Spleen (tissue), 11 donors: ENCODE measurements at regions not wholly inside any gene's neighbourhood (a gene's known extent, or its start where the extent isn't known, plus 50 kb on each side); places are given as distances from the start of the nearest gene placed in this dataset.

ENCODE experiments used
- DNase-seq: peaks from one replicate; pipeline ENCODE4 v3.0.0-alpha.2; 2020
- H3K27ac ChIP-seq, 8 donors: fragments of 200-600 bp; sonication (generic) in 7 of 8; 1 replicate in 4 of 8; 2 replicates in 4 of 8; pipeline versions ENCODE4 v1.5.0 to v1.8.0; 2016 to 2021; ENCODE audit warnings: inconsistent platforms in 4 of 8, mild to moderate bottlenecking in 4 of 8, moderate library complexity in 1 of 8
- H3K27me3 ChIP-seq, 7 donors: fragments of 200-600 bp; sonication (generic) in 6 of 7; replicated peaks in 1 of 7; 1 replicate in 4 of 7; 2 replicates in 3 of 7; pipeline versions ENCODE4 v1.5.0 to v1.8.0; 2016 to 2021; ENCODE audit warnings: inconsistent platforms in 3 of 7, mild to moderate bottlenecking in 1 of 7
- H3K36me3 ChIP-seq, 6 donors: fragments of 200-600 bp; sonication (generic) in 5 of 6; 1 replicate in 4 of 6; 2 replicates in 2 of 6; pipeline versions ENCODE4 v1.5.0 to v1.8.0; 2016 to 2021; ENCODE audit warnings: inconsistent platforms in 2 of 6
- H3K4me1 ChIP-seq, 6 donors: fragments of 200-600 bp; sonication (generic) in 5 of 6; 1 replicate in 3 of 6; 2 replicates in 3 of 6; pipeline versions ENCODE4 v1.5.0 to v1.8.0; 2016 to 2021; ENCODE audit warnings: inconsistent platforms in 3 of 6
- H3K4me3 ChIP-seq, 8 donors: fragments of 200-600 bp; sonication (generic) in 7 of 8; 1 replicate in 4 of 8; 2 replicates in 4 of 8; pipeline versions ENCODE4 v1.5.0 to v1.8.0; 2016 to 2021; ENCODE audit warnings: inconsistent platforms in 4 of 8, mild to moderate bottlenecking in 4 of 8, moderate library complexity in 2 of 8
- H3K9me3 ChIP-seq, 8 donors: fragments of 200-600 bp; sonication (generic) in 7 of 8; 1 replicate in 4 of 8; 2 replicates in 4 of 8; pipeline versions ENCODE4 v1.5.0 to v1.8.0; 2016 to 2021; ENCODE audit warnings: inconsistent platforms in 4 of 8
- CTCF ChIP-seq, 11 experiments: fragments of 200-600 bp in 7 of 11; fragments of 450-650 bp in 4 of 11; sonication (generic) in 4 of 11; IDR thresholded peaks in 8 of 11; conservative IDR thresholded peaks in 3 of 11; 1 replicate in 7 of 11; 2 replicates in 4 of 11; pipeline versions ENCODE4 v1.4.0 to v1.8.0; 2016 to 2021; ENCODE audit warnings: antibody characterized with exemption in 11 of 11, inconsistent platforms in 4 of 11, mild to moderate bottlenecking in 1 of 11
- POLR2A ChIP-seq, 3 donors: fragments of 450-650 bp; IDR thresholded peaks; one replicate each; pipeline ENCODE4 v1.5.1; 2017; ENCODE audit warnings: antibody characterized with exemption in 3 of 3, mild to moderate bottlenecking in 1 of 3
- POLR2AphosphoS5 ChIP-seq, 3 donors: sonication (generic); formaldehyde crosslinking; IDR thresholded peaks; one replicate each; pipeline ENCODE4 v1.5.1; 2017; ENCODE audit warnings: antibody characterized with exemption in 3 of 3
- WGBS, 5 donors: extraction: QIAGEN DNeasy Blood & Tissue Kit in 3 of 5; methylation state at CpG; one replicate each; pipeline versions ENCODE4 v1.1.5 to v1.1.7; 2013 to 2018; 5-methylcytosine and 5-hydroxymethylcytosine counted together
- intact Hi-C: fragments of 100-400 bp; cut with DNase I; formaldehyde crosslinking; loops from one replicate; pipeline ENCODE4 v1.15.0; 2023; ENCODE audit warnings: low total_unique reads
- donor health status: healthy with polysubstance abuse.
- donor health status: DM: no; HTN: no; CAD: no; lungs with moderate emphysema.
- donor health status: DM: no; HTN: no; CAD: no.
- donor health status: Bipolar disorder and iron deficiency.
- donor health status: healthy.
- donor health status: DM: no; HTN: no; CAD: no.
- donor health status: DM: yes; HTN: yes; CAD: no.

DNA sequence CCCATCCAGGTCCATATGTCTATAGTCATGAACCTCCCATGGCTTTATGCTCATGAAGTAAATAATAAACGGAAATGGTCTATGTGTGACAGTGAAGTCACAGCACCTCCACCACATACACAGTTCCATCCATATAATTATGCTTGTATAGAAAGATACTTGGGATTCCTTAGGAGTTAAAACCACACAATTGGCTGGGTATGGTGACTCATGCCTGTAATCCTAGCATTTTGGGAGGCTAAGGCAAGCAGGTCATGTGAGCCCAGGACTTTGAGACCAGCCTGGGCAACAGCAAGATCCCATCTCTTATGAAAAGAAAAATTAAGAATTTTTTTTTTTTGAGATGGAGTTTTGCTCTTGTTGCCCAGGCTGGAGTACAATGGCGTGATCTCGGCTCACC, 55.6 kb upstream of the RBM47 start:
- 93 to 100% (median 97%) methylated on average over 3 of the region's 3 CpGs for WGBS, 5 donors
- no peaks in the 10 kb centered on the region for H3K36me3 ChIP-seq

DNA sequence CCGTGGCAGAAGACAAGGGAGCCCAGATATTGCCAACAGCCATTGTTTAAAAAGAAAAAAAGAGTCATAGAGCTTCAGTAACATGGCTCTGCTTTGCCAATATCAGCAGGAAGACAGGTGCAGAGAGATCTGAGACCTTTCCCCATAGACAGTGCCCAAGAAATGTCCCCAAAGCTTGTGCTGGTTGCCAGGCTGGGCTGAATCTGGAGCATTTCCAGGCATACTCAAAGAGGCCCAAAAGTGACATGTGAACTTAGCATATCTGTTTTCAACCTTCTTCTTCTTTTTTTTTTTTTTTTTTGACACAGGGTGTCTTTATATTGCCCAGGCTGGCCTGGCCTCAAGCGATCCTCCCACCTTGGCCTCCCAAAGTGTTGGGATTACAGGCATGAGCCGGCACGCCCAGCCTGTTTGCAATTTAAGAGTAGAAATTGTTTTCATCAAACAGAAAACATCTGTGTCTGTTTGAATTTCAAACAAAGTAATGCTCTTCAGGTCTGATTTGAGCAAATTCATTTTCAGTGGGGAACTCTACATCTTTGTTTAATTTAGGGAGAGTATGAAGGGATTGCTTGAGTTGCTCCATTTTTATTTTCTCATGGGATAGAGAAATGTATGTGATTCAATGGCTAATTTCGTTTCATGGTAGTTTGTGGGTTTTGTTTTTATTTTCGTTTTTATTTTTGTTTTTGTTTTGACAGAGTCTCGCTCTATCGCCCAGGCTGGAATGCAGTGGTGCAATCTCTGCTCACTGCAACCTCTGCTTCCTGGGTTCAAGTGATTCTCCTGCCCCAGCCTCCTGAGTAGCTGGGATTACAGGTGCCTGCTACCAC, 56.6 kb upstream of the RBM47 start:
- Histone ChIP-seq H3K27ac (no peak overlapping the region), H3K4me1 (peaks cover 0 to 4% (median 0%) of the 10 kb centered on the region in 6 donors), H3K4me3 (no peak overlapping the region), H3K27me3 (no peaks in the 10 kb centered on the region), H3K36me3 (no peaks in the 10 kb centered on the region), H3K9me3 (no peaks in the 10 kb centered on the region)
- intact Hi-C loops, result no loop called here
- no peak for DNase-seq
- WGBS, 5 donors, result 88 to 94% (median 91%) methylated on average over 8 of the region's 8 CpGs
- TF ChIP-seq POLR2AphosphoS5 (IDR thresholded peaks at IDR 0.05) (no peak), CTCF (IDR thresholded peaks at IDR 0.05 in 8 of 11, conservative IDR thresholded peaks at IDR 0.05 in 3 of 11) (no peak), POLR2A (IDR thresholded peaks at IDR 0.05) (no peak)

More for the DNA sequence above, 55.6 kb upstream of the RBM47 start:
- no peak for DNase-seq
- Histone ChIP-seq H3K9me3 (no peaks in the 10 kb centered on the region), H3K4me1 (peaks cover 0 to 4% (median 0%) of the 10 kb centered on the region in 6 donors), H3K4me3 (no peak overlapping the region), H3K27me3 (no peaks in the 10 kb centered on the region), H3K27ac (no peak overlapping the region)
- intact Hi-C loops, result no loop called here
- TF ChIP-seq CTCF (IDR thresholded peaks at IDR 0.05 in 8 of 11, conservative IDR thresholded peaks at IDR 0.05 in 3 of 11) (no peak), POLR2A (IDR thresholded peaks at IDR 0.05) (no peak), POLR2AphosphoS5 (IDR thresholded peaks at IDR 0.05) (no peak)

- Histone ChIP-seq H3K36me3 (no peaks in the 10 kb centered on the region), H3K9me3 (peaks cover 0 to 2% (median 0%) of the 10 kb centered on the region in 8 donors), H3K27ac (no peak overlapping the region), H3K4me3 (no peak overlapping the region), H3K27me3 (no peaks in the 10 kb centered on the region), H3K4me1 (peaks cover 0 to 4% (median 0%) of the 10 kb centered on the region in 6 donors)
- no peak for DNase-seq
- intact Hi-C loops, result no loop called here
- WGBS, 5 donors, result 73 to 89% (median 81%) methylated on average over 3 of the region's 3 CpGs
- TF ChIP-seq POLR2A (IDR thresholded peaks at IDR 0.05) (no peak), POLR2AphosphoS5 (IDR thresholded peaks at IDR 0.05) (no peak)
Measured at GRCh38 chr4:40687676-40688389, 58.2 kb upstream of the RBM47 start.

DNA sequence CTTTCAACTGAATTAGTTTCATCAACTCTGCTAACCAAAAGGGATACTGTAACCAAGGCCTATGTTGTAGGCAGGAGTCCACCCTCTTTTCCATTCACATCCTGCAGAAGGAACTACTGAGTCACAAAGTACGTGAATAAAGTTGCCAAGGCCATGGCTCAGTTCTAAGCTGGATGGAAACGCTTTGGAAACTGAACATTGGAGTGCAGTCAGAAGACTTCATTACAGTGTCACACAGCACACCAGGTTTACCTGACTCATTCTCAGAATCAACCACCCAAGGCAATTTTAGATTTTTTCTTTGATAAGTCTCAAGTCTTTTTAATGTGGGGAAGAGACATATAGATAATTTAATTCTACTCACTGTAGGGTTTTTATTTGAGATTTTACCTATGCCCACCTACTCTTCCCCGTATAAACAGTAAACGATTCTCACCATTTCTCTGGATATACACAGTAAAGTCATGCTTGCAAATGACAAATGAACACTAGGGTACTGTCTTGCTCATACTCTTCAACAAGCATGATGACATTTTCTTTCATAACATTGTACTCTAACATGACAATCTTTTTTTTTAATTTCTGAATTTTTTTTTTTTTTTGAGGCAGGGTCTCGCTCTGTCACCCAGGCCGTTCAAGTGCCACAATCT, 58.9 kb upstream of the RBM47 start:
- Histone ChIP-seq H3K27ac (no peak overlapping the region), H3K4me1 (peaks cover 0 to under 1% (median 0%) of the 10 kb centered on the region in 6 donors), H3K36me3 (no peaks in the 10 kb centered on the region), H3K9me3 (peaks cover 0 to 2% (median 0%) of the 10 kb centered on the region in 8 donors), H3K4me3 (no peak overlapping the region), H3K27me3 (no peaks in the 10 kb centered on the region)
- no peak for DNase-seq
- intact Hi-C loops, result no loop called here
- WGBS, 5 donors, result 84 to 92% (median 89%) methylated on average over 6 of the region's 6 CpGs
- TF ChIP-seq POLR2AphosphoS5 (IDR thresholded peaks at IDR 0.05), result no peak
- no peak for TF ChIP-seq POLR2A (IDR thresholded peaks at IDR 0.05)
- TF ChIP-seq CTCF (IDR thresholded peaks at IDR 0.05 in 8 of 11, conservative IDR thresholded peaks at IDR 0.05 in 3 of 11), result no peak
